CD4-positive, alpha-beta T cell (primary cell): ENCODE measurements at regions not wholly inside any gene's neighbourhood (a gene's known extent, or its start where the extent isn't known, plus 50 kb on each side); places are given as distances from the start of the nearest gene placed in this dataset.

Experiments
- ATAC-seq: fragments of 200-7000 bp; cut with Tn5 transposase; one replicate; pipeline ENCODE4 v1.10.0; 2022; ENCODE audit warnings: mild to moderate bottlenecking; ENCODE audit not compliant: poor library complexity
- CTCF ChIA-PET: fragments of 350-600 bp; sonication (Branson Sonifier 250); formaldehyde crosslinking; loops from one replicate; lab custom pipeline; 2021; ENCODE audit warnings: antibody characterized with exemption, inconsistent platforms; lab: Charles Lee
- POLR2A ChIA-PET: fragments of 350-600 bp; sonication (Branson Sonifier 250); formaldehyde crosslinking; loops from one replicate; lab custom pipeline; 2021; ENCODE audit warnings: antibody characterized with exemption, inconsistent platforms; lab: Charles Lee
- DNase-seq, 14 experiments: peaks; one replicate each; pipeline ENCODE4 v3.0.0-alpha.2; 2013 to 2020; ENCODE audit warnings: mixed read lengths in 2 of 14
- H3K27ac ChIP-seq, 2 donors: one replicate each; pipeline versions ENCODE4 v1.5.1 to v1.7.0; 2013; ENCODE audit warnings: low read length in 2 of 2, low read depth in 1 of 2, mild to moderate bottlenecking in 1 of 2
- H3K27me3 ChIP-seq, 2 experiments: 1 replicate in 1 of 2; 2 replicates in 1 of 2; pipeline versions ENCODE4 v1.6.1 to v1.7.0; 2013; ENCODE audit warnings: low read length in 2 of 2, control low read depth in 1 of 2, mild to moderate bottlenecking in 1 of 2, moderate library complexity in 1 of 2; ENCODE audit not compliant: insufficient read depth in 2 of 2, control insufficient read depth in 1 of 2
- H3K36me3 ChIP-seq: one replicate; pipeline ENCODE4 v1.6.1; 2013; ENCODE audit warnings: low read length, control low read depth; ENCODE audit not compliant: insufficient read depth
- H3K4me1 ChIP-seq: one replicate; pipeline ENCODE4 v1.6.1; 2013; ENCODE audit warnings: low read length, control low read depth; ENCODE audit not compliant: insufficient read depth
- H3K4me3 ChIP-seq: one replicate; pipeline ENCODE4 v1.5.1; 2013; ENCODE audit warnings: mild to moderate bottlenecking, low read length, moderate library complexity
- H3K9me3 ChIP-seq, 2 experiments: 1 replicate in 1 of 2; 2 replicates in 1 of 2; pipeline versions ENCODE4 v1.6.1 to v1.7.0; 2013; ENCODE audit warnings: low read length in 2 of 2, mild to moderate bottlenecking in 2 of 2, control low read depth in 1 of 2, moderate library complexity in 1 of 2; ENCODE audit not compliant: control insufficient read depth in 1 of 2, insufficient read depth in 1 of 2
- H3K27ac Mint-ChIP-seq: one replicate; pipeline ENCODE4 v1.8.0; 2020; ENCODE audit warnings: mixed read lengths
- H3K27me3 Mint-ChIP-seq: one replicate; pipeline ENCODE4 v1.8.0; 2021; ENCODE audit warnings: mixed read lengths
- H3K36me3 Mint-ChIP-seq: one replicate; pipeline ENCODE4 v1.8.0; 2021; ENCODE audit warnings: low read depth, mixed read lengths
- H3K4me1 Mint-ChIP-seq: one replicate; pipeline ENCODE4 v1.8.0; 2021; ENCODE audit warnings: low read depth, mixed read lengths
- H3K4me3 Mint-ChIP-seq: one replicate; pipeline ENCODE4 v1.8.0; 2020; ENCODE audit warnings: mild to moderate bottlenecking, mixed read lengths
- H3K9me3 Mint-ChIP-seq: one replicate; pipeline ENCODE4 v1.8.0; 2020; ENCODE audit warnings: mixed read lengths
- intact Hi-C, 2 experiments: fragments of 100-400 bp; cut with DNase I in 1 of 2; cut with micrococcal nuclease in 1 of 2; formaldehyde crosslinking; loops; one replicate each; pipeline versions ENCODE4 v1.15.1 to v1.9.0; 2023 to 2025; cut with DNase I, micrococcal nuclease
- TF ChIP-seq, protein P1 (sequence below): fragments of 200-600 bp; IDR thresholded peaks from one replicate; pipeline ENCODE4 v1.8.0; 2022; ENCODE audit warnings: antibody characterized with exemption, mild to moderate bottlenecking

DNA sequence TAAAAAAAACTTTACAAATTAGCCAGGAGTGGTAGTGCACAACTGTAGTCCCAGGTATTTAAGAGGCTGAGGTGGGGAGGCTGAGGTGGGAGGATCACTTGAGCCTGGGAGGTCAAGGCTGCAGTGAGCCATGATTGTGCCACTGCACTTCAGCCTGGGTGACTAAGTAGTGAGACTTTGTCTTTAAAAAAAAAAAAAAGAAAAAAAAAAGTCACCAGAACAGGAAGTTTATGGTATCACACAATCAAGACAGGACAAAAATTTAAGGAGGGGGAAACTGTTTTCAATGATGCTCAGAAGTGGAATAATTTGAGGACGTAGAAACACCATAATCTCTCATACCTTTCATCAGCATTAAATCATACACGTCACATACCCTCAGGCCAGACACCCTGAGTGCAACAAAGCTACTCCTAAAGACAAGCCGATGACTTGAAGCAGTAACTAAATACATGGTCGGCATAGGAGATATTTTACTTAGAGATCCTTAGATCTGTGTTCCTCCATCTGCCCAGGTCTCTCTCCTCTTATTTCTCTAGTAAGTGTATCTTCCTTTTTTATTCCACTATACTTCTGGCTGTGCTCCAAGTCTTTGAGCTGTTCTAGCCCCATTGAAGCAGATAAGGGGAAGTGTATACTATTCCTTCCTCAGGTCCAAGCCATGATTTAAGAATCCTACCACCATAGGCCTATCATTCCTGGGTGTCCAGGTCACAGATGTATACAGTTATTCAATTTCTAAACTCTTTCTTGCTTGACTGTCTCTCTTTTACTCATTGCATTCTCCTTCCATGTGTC lies 91.3 kb upstream of the APC start:
- ChIA-PET POLR2A (no interaction called here), CTCF (no interaction called here)
- no peaks in the 10 kb centered on the region for H3K36me3 ChIP-seq
- Mint-ChIP-seq H3K27me3 (peaks cover 15% of the 10 kb centered on the region), H3K4me1 (no peaks in the 10 kb centered on the region), H3K36me3 (no peaks in the 10 kb centered on the region), H3K4me3 (no peak overlapping the region), H3K9me3 (no peaks in the 10 kb centered on the region), H3K27ac (no peak overlapping the region)
- no peaks in the 10 kb centered on the region for H3K4me1 ChIP-seq
- intact Hi-C loops: no loop called here
- TF ChIP-seq, protein P1, sequence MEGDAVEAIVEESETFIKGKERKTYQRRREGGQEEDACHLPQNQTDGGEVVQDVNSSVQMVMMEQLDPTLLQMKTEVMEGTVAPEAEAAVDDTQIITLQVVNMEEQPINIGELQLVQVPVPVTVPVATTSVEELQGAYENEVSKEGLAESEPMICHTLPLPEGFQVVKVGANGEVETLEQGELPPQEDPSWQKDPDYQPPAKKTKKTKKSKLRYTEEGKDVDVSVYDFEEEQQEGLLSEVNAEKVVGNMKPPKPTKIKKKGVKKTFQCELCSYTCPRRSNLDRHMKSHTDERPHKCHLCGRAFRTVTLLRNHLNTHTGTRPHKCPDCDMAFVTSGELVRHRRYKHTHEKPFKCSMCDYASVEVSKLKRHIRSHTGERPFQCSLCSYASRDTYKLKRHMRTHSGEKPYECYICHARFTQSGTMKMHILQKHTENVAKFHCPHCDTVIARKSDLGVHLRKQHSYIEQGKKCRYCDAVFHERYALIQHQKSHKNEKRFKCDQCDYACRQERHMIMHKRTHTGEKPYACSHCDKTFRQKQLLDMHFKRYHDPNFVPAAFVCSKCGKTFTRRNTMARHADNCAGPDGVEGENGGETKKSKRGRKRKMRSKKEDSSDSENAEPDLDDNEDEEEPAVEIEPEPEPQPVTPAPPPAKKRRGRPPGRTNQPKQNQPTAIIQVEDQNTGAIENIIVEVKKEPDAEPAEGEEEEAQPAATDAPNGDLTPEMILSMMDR: no peak
- H3K27ac ChIP-seq: no peak overlapping the region
- H3K4me3 ChIP-seq: no peak overlapping the region
- H3K9me3 ChIP-seq: no peaks in the 10 kb centered on the region
- DNase-seq (no peak), ATAC-seq (no peak)
- peaks cover 0 to 2% of the 10 kb centered on the region in 2 experiments for H3K27me3 ChIP-seq

DNA sequence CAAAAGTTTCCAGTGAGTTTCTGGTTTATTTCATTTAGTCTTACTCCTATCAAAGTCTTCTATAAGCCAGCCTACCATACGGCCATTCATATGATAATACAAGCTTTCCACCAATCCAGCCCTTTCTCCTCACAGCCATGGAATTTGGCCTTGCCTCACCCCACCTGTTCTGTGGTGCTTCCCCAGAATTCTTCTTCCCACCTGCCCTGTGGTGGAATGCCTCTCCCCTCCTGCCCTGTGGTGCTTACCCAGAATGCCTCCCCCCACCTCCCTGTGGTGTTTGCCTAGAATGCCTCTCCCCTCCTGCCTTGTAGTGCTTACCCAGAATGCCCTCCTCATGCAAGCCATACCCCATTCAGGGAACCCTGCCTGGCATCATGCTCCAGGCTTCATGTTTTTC lies 90.3 kb upstream of the APC start:
- Mint-ChIP-seq H3K9me3 (no peaks in the 10 kb centered on the region), H3K4me3 (no peak overlapping the region), H3K4me1 (no peaks in the 10 kb centered on the region), H3K36me3 (no peaks in the 10 kb centered on the region), H3K27ac (no peak overlapping the region), H3K27me3 (peaks cover 15% of the 10 kb centered on the region)
- Histone ChIP-seq H3K36me3 (no peaks in the 10 kb centered on the region), H3K9me3 (no peaks in the 10 kb centered on the region), H3K4me3 (no peak overlapping the region), H3K27ac (no peak overlapping the region), H3K4me1 (no peaks in the 10 kb centered on the region), H3K27me3 (peaks cover 0 to 2% of the 10 kb centered on the region in 2 experiments)
- ChIA-PET POLR2A (no interaction called here), CTCF (no interaction called here)
- DNase-seq (no peak), ATAC-seq (no peak)
- intact Hi-C loops: no loop called here
- TF ChIP-seq, protein P1: no peak

- Mint-ChIP-seq H3K27ac (no peak overlapping the region), H3K4me3 (no peak overlapping the region), H3K36me3 (no peaks in the 10 kb centered on the region), H3K9me3 (no peaks in the 10 kb centered on the region), H3K4me1 (no peaks in the 10 kb centered on the region), H3K27me3 (peaks cover 15% of the 10 kb centered on the region)
- Histone ChIP-seq H3K4me3 (no peak overlapping the region), H3K4me1 (no peaks in the 10 kb centered on the region), H3K27ac (no peak overlapping the region), H3K9me3 (no peaks in the 10 kb centered on the region), H3K27me3 (peaks cover 0 to 2% of the 10 kb centered on the region in 2 experiments), H3K36me3 (no peaks in the 10 kb centered on the region)
- ChIA-PET CTCF (no interaction called here), POLR2A (no interaction called here)
- DNase-seq: no peak
- intact Hi-C loops: no loop called here
- no peak for ATAC-seq
- TF ChIP-seq, protein P1: no peak
Measured at GRCh38 chr5:112648264-112648663, 89.4 kb upstream of the APC start.
